Natural killer cell (primary cell): ENCODE measurements at regions not wholly inside any gene's neighbourhood (a gene's known extent, or its start where the extent isn't known, plus 50 kb on each side); places are given as distances from the start of the nearest gene placed in this dataset.

Experiments used
- ATAC-seq, 3 donors: fragments of 150-1000 bp in 2 of 3; fragments of 200-7000 bp in 1 of 3; cut with Tn5 transposase; 1 replicate in 1 of 3; 2 replicates in 2 of 3; pipeline ENCODE4 v1.10.0; 2021; ENCODE audit warnings: mild to moderate bottlenecking in 2 of 3, moderate library complexity in 2 of 3
- DNase-seq, 2 donors: peaks; one replicate each; pipeline versions ENCODE4 v3.0.0 to v3.0.0-alpha.2; 2013 to 2021; ENCODE audit warnings: mixed read lengths in 1 of 2
- H3K27ac ChIP-seq: one replicate; pipeline ENCODE4 v1.5.1; 2013; ENCODE audit warnings: mild to moderate bottlenecking, low read length
- H3K27me3 ChIP-seq: one replicate; pipeline ENCODE4 v1.6.1; 2013; ENCODE audit warnings: low read length; ENCODE audit not compliant: control insufficient read depth, insufficient read depth
- H3K36me3 ChIP-seq: one replicate; pipeline ENCODE4 v1.6.1; 2013; ENCODE audit warnings: low read length; ENCODE audit not compliant: control insufficient read depth, insufficient read depth
- H3K4me1 ChIP-seq: one replicate; pipeline ENCODE4 v1.6.1; 2013; ENCODE audit warnings: low read length; ENCODE audit not compliant: control insufficient read depth, insufficient read depth
- H3K4me3 ChIP-seq: one replicate; pipeline ENCODE4 v1.5.1; 2013; ENCODE audit warnings: low read length
- H3K9me3 ChIP-seq: one replicate; pipeline ENCODE4 v1.6.1; 2013; ENCODE audit warnings: low read length; ENCODE audit not compliant: control insufficient read depth, insufficient read depth
- H3K27ac Mint-ChIP-seq, 2 donors: one replicate each; pipeline ENCODE4 v1.8.0; 2022; ENCODE audit warnings: mild to moderate bottlenecking in 2 of 2, mixed read lengths in 2 of 2, moderate library complexity in 1 of 2
- H3K27me3 Mint-ChIP-seq, 2 donors: one replicate each; pipeline ENCODE4 v1.8.0; 2022; ENCODE audit warnings: low read depth in 2 of 2, mixed read lengths in 2 of 2
- H3K36me3 Mint-ChIP-seq: one replicate; pipeline ENCODE4 v1.8.0; 2022; ENCODE audit warnings: mixed read lengths
- H3K4me1 Mint-ChIP-seq, 2 donors: one replicate each; pipeline ENCODE4 v1.8.0; 2022; ENCODE audit warnings: mixed read lengths in 2 of 2
- H3K4me3 Mint-ChIP-seq: one replicate; pipeline ENCODE4 v1.8.0; 2022; ENCODE audit warnings: mild to moderate bottlenecking, moderate library complexity, mixed read lengths
- H3K9me3 Mint-ChIP-seq, 2 donors: one replicate each; pipeline ENCODE4 v1.8.0; 2022; ENCODE audit warnings: mixed read lengths in 2 of 2
- WGBS: methylation state at CpG from one replicate; pipeline ENCODE4 v1.1.7; 2013; ENCODE audit warnings: missing lambda C conversion rate; ENCODE audit not compliant: insufficient coverage; 5-methylcytosine and 5-hydroxymethylcytosine counted together
- intact Hi-C: fragments of 100-400 bp; cut with micrococcal nuclease; formaldehyde crosslinking; loops from one replicate; pipeline ENCODE4 v1.14.2; 2022
- TF ChIP-seq, protein P1 (sequence below): fragments of 200-600 bp; IDR thresholded peaks from one replicate; pipeline ENCODE4 v1.8.0; 2022; ENCODE audit warnings: antibody characterized with exemption

DNA sequence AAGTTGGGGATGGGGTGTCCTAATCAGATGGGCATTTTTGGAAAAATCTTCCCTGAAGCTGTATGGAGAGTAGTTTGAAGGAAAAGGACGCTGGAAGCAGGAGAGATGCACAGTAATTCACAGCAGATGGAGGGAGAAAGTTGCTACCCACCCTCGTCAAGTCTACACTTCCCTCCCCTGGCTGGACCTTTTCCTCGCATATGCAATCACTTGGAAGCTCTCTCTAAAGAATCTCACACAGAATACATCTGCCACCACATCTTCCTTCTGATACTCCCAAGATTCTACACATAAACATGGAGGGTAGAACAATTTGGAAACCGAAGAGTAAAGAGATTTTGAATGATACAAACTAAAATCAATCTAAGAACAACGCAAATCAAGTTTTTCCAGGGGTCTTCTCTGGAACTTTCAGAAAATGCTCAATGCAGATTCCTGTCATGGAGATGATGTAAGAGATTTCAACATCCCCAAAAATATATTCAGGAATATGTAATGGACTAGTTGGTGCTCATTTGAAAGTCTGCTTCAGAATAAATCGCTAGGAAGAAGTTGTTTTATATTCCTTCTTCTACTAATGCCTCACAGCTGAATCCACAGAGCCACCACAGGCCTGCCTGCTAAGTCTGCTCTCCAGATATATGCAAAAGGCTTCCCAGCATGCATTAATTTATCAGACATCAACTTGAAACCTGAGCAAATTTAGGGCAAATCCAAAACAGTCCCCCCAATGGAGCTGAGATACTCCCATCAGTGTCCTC lies 291.5 kb downstream of the LRATD1 start:
- WGBS: 78% methylated on average over 4 of the region's 6 CpGs
- Histone ChIP-seq H3K36me3 (no peaks in the 10 kb centered on the region), H3K27me3 (no peaks in the 10 kb centered on the region), H3K27ac (no peak overlapping the region), H3K4me3 (no peak overlapping the region), H3K9me3 (no peaks in the 10 kb centered on the region), H3K4me1 (no peaks in the 10 kb centered on the region)
- H3K4me3 Mint-ChIP-seq: no peak overlapping the region
- H3K4me1 Mint-ChIP-seq: no peaks in the 10 kb centered on the region
- H3K27ac Mint-ChIP-seq: no peak overlapping the region
- no peaks in the 10 kb centered on the region for H3K27me3 Mint-ChIP-seq
- no peaks in the 10 kb centered on the region for H3K36me3 Mint-ChIP-seq
- no peak for ATAC-seq
- DNase-seq: no peak
- TF ChIP-seq, protein P1, sequence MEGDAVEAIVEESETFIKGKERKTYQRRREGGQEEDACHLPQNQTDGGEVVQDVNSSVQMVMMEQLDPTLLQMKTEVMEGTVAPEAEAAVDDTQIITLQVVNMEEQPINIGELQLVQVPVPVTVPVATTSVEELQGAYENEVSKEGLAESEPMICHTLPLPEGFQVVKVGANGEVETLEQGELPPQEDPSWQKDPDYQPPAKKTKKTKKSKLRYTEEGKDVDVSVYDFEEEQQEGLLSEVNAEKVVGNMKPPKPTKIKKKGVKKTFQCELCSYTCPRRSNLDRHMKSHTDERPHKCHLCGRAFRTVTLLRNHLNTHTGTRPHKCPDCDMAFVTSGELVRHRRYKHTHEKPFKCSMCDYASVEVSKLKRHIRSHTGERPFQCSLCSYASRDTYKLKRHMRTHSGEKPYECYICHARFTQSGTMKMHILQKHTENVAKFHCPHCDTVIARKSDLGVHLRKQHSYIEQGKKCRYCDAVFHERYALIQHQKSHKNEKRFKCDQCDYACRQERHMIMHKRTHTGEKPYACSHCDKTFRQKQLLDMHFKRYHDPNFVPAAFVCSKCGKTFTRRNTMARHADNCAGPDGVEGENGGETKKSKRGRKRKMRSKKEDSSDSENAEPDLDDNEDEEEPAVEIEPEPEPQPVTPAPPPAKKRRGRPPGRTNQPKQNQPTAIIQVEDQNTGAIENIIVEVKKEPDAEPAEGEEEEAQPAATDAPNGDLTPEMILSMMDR: no peak
- intact Hi-C loops: no loop called here
- H3K9me3 Mint-ChIP-seq: peaks cover 2% of the 10 kb centered on the region in 2 donors

- DNase-seq (no peak), ATAC-seq (no peak)
- intact Hi-C loops: no loop called here
- 89% methylated on average over 3 of the region's 3 CpGs for WGBS
- no peaks in the 10 kb centered on the region for H3K4me1 ChIP-seq
- H3K9me3 Mint-ChIP-seq: no peaks in the 10 kb centered on the region
- H3K27ac Mint-ChIP-seq: no peak overlapping the region
- H3K27me3 Mint-ChIP-seq: no peaks in the 10 kb centered on the region
- no peak overlapping the region for H3K27ac ChIP-seq
- no peaks in the 10 kb centered on the region for H3K36me3 Mint-ChIP-seq
- H3K4me3 ChIP-seq: no peak overlapping the region
- H3K9me3 ChIP-seq: no peaks in the 10 kb centered on the region
- no peaks in the 10 kb centered on the region for H3K27me3 ChIP-seq
- TF ChIP-seq, protein P1: no peak
- H3K36me3 ChIP-seq: no peaks in the 10 kb centered on the region
- H3K4me3 Mint-ChIP-seq: no peak overlapping the region
- no peaks in the 10 kb centered on the region for H3K4me1 Mint-ChIP-seq
Measured at GRCh38 chr2:14925471-14925870, 293.0 kb downstream of the LRATD1 start.

DNA sequence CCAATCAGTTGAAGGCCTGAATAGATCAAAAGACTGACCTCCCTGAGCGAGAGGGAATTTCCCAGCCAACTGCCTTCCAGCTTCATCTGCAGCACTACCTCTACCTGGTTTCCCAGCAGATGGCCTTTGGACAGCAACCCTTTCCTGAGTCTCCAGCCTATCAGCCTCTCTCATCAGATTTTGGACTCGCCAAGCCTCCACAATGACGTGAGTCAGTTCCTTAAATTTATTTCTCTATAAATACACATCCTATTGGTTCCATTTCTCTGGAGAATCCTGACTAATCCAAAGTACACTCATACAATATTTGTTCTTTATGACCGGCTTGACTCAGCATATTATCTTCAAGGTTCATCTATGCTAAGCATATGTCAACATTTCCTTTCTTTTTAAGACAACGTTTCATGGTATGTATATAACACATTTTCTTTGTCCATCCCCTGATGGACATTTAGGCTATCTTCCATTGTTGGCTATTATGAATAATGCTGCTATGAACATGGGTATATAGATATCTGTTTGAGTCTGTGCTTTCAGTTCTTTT lies 294.6 kb downstream of the LRATD1 start:
- H3K27ac Mint-ChIP-seq: no peak overlapping the region
- Histone ChIP-seq H3K4me1 (no peaks in the 10 kb centered on the region), H3K4me3 (no peak overlapping the region), H3K27ac (no peak overlapping the region), H3K27me3 (no peaks in the 10 kb centered on the region), H3K9me3 (no peaks in the 10 kb centered on the region), H3K36me3 (no peaks in the 10 kb centered on the region)
- intact Hi-C loops: no loop called here
- H3K4me3 Mint-ChIP-seq: no peak overlapping the region
- DNase-seq (no peak), ATAC-seq (no peak)
- 77% methylated on average over 5 of the region's 5 CpGs for WGBS
- H3K4me1 Mint-ChIP-seq: no peaks in the 10 kb centered on the region
- no peaks in the 10 kb centered on the region for H3K27me3 Mint-ChIP-seq
- H3K9me3 Mint-ChIP-seq: no peaks in the 10 kb centered on the region
- no peaks in the 10 kb centered on the region for H3K36me3 Mint-ChIP-seq
- TF ChIP-seq, protein P1: no peak

- H3K4me1 Mint-ChIP-seq: no peaks in the 10 kb centered on the region
- no peak overlapping the region for H3K4me3 Mint-ChIP-seq
- H3K27ac Mint-ChIP-seq: no peak overlapping the region
- no peaks in the 10 kb centered on the region for H3K9me3 Mint-ChIP-seq
- DNase-seq (no peak), ATAC-seq (no peak)
- no peaks in the 10 kb centered on the region for H3K27me3 Mint-ChIP-seq
- H3K27me3 ChIP-seq: no peaks in the 10 kb centered on the region
- H3K27ac ChIP-seq: no peak overlapping the region
- H3K4me1 ChIP-seq: no peaks in the 10 kb centered on the region
- no CpG with 5 or more reads among the region's 1 CpG for WGBS
- no peak overlapping the region for H3K4me3 ChIP-seq
- intact Hi-C loops: no loop called here
- no peaks in the 10 kb centered on the region for H3K36me3 ChIP-seq
- H3K36me3 Mint-ChIP-seq: no peaks in the 10 kb centered on the region
- TF ChIP-seq, protein P1: no peak
- no peaks in the 10 kb centered on the region for H3K9me3 ChIP-seq
Measured at GRCh38 chr2:14928056-14928455, 295.5 kb downstream of the LRATD1 start.
